ACHN (cell line): ENCODE measurements at regions not wholly inside any gene's neighbourhood (a gene's known extent, or its start where the extent isn't known, plus 50 kb on each side); places are given as distances from the start of the nearest gene placed in this dataset.

Source experiments
- DNase-seq: peaks from one replicate; pipeline ENCODE4 v3.0.0-alpha.2; 2015
- in situ Hi-C: cut with HindIII; loops from 2 replicates; pipeline ENCODE4 v1.10.0; 2017; ENCODE audit warnings: low sequenced_read_pairs, low pct_ligation_motif_present, low pct_unique_long_range_greater_than_20kb

GRCh38 chr11:131246663-131247062, 123.8 kb upstream of the NTM start:
- DNase-seq, result no peak
- in situ Hi-C loops, result no loop called here

DNA sequence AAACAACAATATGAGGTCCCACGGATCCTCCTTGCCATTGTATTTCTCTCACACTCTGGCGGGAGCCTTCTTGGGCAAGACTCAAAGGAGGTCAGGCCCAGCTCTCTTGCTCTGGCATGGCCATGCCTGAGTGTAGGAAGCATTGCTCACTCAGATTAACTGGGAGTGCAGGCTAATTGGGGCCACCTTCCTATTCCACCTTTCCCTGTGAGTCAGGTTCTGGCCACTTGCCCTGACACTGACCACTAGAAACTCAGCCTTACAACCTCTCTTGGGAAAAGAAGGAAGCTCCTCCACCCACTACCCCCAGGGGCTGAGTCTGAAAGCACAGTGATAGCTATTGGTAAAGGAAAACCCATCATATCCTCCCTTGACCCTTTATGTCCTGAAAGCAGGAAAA, 121.8 kb upstream of the NTM start:
- DNase-seq, result no peak
- in situ Hi-C loops, result no loop called here

DNA sequence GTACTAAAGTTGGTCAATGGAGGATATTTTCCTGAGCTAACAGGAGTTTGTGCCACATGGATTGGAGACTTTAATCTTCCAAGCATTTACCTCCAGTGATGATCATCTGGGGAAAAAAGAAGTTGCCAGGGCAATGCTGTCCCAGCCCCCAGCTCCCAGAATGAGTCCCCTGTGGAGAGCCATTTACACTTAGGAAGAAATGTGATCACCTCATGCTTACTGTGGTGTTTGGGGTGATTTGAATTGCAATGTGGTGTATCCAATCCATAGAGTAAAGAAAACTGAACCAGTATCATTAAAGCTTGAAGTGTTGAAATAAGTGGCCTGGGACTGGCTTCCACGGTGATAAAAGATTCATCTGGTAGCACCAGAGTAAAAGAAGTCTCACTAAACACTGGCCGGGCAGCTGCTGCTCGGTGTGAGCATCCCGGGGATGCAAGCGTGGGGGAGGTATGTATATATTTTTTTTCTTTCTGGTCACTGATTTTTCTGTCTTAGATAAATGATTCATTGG, 117.2 kb upstream of the NTM start:
- in situ Hi-C loops, result no loop called here
- DNase-seq, result no peak

- in situ Hi-C loops, result no loop called here
- no peak for DNase-seq
Observed at GRCh38 chr11:131253656-131254151, 116.7 kb upstream of the NTM start.

DNA sequence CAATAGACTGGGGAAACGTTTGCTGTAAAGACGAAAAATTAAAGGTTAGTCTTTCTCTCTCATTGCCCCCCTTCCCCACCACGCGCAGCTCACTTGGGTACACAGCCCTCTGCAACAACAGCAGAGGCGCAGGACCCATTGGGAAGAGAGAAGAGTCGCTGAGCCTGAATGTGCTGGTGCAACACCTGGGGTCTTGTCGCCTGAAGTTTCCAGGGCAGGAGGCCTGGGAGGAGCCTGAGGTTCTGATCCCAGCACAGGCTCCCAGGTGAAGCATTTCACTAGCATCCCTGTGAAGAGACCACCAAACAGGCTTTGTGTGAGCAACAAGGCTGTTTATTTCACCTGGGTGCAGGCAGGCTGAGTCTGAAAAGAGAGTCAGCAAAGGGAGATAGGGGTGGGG, 116.2 kb upstream of the NTM start:
- no peak for DNase-seq
- in situ Hi-C loops, result no loop called here

- DNase-seq, result no peak
- in situ Hi-C loops, result no loop called here
Observed at GRCh38 chr11:131274233-131274632, 96.2 kb upstream of the NTM start.

GRCh38 chr11:131275580-131275979, 94.8 kb upstream of the NTM start:
- in situ Hi-C loops, result no loop called here
- DNase-seq, result no peak

DNA sequence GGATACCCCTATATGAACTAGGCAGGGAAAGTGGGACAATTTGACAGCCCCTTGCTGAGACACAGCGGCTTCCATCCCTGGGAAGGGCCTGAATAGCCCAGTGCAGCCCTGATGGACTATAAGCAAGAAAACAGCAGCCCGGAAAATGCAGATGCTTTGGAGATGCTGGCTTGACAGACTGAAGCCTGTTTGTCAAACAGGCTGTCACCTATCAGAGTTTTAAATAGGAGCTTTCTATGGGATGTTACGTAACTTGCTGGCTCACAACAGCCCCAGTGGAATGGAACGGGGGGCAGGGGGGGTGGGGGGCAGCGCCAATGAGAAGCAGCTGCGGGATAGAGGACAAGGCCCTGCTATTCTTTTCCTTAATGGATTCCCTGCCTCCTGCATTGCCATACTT, 91.9 kb upstream of the NTM start:
- in situ Hi-C loops, result no loop called here
- DNase-seq, result no peak

- DNase-seq, result no peak
- in situ Hi-C loops, result no loop called here
Observed at GRCh38 chr11:131279654-131280384, 90.6 kb upstream of the NTM start.

- no peak for DNase-seq
- in situ Hi-C loops, result no loop called here
Observed at GRCh38 chr11:131281316-131281715, 89.1 kb upstream of the NTM start.

- DNase-seq, result no peak
- in situ Hi-C loops, result no loop called here
Observed at GRCh38 chr11:131284041-131284440, 86.4 kb upstream of the NTM start.

DNA sequence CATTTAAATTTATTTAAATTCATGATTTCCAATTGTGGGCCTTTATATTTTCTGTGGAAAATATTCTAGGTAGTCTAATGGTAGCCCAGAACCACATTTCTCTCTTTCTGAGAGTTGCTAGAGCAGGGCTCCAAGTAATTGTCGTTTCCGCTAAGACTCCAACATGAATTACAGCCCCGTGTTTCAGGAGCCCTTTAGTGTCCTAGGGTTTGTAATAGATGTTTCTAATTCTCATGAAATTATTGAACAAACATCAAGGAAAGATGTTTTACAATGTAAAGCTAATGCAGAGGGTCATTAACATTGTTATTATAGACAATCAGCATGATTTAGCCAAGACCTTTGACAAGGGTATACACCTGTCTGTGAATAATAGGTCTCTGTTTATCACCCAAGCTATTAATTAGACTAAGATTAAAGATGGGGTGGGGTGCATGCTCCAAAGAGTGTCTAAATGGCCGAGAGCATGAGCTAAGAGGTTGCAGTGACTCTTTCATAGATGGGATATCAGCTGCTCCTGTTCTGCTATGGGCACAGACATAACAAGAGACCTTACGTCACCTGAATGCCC, 81.8 kb upstream of the NTM start:
- DNase-seq, result no peak
- in situ Hi-C loops, result no loop called here

DNA sequence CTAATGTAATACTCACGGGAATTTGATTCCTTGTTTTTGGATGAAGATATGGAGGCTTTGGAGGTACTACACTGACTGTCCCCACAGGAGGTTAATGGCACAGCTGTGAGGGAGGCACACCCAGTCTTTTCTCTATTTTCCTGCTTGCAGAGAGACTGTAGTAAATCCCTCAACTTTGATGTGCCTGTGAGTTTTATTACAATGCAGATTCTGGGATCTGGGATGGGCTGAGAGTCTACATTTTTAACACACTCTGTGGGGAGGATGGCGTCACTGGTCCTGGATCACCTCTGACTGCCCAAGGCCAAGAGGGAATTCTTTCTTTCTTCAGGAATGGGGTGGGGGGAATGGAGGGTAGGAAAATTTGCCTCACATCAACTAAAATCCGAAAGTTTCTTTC, 80.2 kb upstream of the NTM start:
- no peak for DNase-seq
- in situ Hi-C loops, result no loop called here

DNA sequence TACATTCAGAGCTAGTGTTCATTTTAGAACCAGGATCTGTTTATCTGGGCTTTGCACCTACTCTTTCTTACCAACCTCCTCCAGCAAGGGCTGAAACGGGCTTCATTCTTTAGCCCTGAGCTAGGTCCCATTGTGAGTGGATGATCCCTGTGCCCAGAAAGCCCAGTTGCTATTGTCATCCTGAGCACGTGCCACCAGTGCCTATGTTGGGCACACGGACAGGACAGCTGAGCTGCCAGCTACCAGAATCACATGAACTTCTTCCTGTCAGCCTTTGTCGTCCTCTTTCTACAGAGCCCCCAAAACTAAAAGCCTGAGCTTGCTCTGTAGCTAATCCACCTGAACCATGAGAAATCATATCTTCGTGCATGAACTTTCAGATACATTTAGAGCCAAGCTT, 74.4 kb upstream of the NTM start:
- in situ Hi-C loops, result no loop called here
- no peak for DNase-seq

- DNase-seq, result no peak
- in situ Hi-C loops, result no loop called here
Observed at GRCh38 chr11:131297441-131297840, 73.0 kb upstream of the NTM start.

DNA sequence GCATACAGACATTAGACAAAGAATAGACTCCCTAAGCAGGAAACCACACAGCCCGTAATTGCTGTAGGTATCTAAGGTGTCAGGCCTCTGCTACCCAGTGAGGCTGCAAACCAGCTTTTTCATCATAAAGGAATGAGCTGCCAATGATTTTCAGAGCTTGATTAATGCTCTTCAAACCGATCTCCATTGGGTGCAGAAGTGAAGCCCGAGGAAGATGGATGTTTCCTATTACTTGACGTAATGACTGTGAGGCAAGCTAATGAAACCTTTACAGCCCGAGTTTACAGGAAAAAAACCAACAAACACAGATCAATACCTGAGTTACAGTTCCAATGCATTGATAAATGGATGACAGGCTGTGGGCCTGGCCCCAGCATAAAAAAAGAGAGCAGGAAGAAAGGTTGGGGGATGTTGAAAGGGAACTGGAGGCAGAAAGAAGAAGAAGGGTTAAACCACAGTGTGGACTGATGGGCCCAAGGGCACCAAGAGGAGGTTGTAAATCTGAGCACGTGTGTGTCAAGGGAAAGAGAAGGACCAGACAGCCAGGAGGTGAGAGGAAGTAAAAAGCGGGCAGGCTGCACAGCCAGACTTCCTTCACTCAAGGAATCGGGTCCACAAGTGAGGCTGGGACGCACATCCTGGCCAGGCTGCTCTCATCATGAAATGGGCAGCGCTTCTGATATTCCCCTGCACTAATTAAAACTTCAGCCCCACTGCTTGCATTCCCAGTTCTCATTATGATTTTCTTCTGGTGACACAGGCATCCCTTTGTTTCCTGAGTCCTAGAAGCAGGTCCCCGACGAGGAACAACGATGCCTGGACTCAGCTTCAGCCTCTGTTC, 70.6 kb upstream of the NTM start:
- in situ Hi-C loops, result no loop called here
- DNase-seq, result no peak

- DNase-seq, result no peak
Observed at GRCh38 chr11:131300439-131300717, 70.0 kb upstream of the NTM start.

DNA sequence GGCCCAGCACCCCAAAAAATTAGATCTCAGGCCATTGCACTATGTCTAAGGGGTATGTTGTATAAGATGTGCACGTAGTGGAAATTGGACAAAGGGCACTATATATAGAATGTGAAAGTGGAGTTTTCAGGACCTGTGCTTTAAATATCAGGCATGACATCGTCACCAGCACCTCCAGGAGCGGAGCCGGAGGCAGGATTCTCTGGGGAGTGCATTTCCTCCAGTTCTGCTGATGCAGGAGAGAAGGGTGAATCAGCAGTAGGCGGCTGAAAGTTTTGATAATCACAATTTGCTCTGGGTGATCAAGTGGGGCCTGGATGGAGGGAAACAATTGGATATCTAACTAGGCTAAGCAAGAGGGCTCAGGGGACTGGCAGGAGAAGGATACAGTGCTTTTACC, 69.1 kb upstream of the NTM start:
- in situ Hi-C loops, result no loop called here

More at GRCh38 chr11:131300439-131300717, 70.0 kb upstream of the NTM start:
- in situ Hi-C loops, result no loop called here

GRCh38 chr11:131302836-131303235, 67.6 kb upstream of the NTM start:
- in situ Hi-C loops, result no loop called here
- no peak for DNase-seq

More for the DNA sequence above, 69.1 kb upstream of the NTM start:
- DNase-seq, result no peak
